ENCODE measurements at regions not wholly inside any gene's neighbourhood (a gene's known extent, or its start where the extent isn't known, plus 50 kb on each side); places are given as distances from the start of the nearest gene placed in this dataset.
"Not testable (repeated sequence)": the region's sequence is repeated elsewhere in the genome, so short reads cannot be mapped to it uniquely, and the experiment has no call there.

GRCh38 chr4:138805736-138806135 is 209.8 kb upstream of the NOCT start:
- Histone ChIP-seq H3K27me3 (ENCODE audit: control insufficient read depth, insufficient read depth, low read length) (no peaks in the 10 kb centered on the region), H3K9me3 (ENCODE audit: control insufficient read depth, low read length) (no peaks in the 10 kb centered on the region), H3K4me3 (ENCODE audit: low read length) (no peak overlapping the region), H3K9ac (ENCODE audit: low read length) (no peak overlapping the region), H3K36me3 (ENCODE audit: control insufficient read depth, insufficient read depth, low read length) (no peaks in the 10 kb centered on the region), H3K4me1 (ENCODE audit: control insufficient read depth, insufficient read depth, low read length) (no peaks in the 10 kb centered on the region)

GRCh38 chr4:138804711-138805110 is 210.9 kb upstream of the NOCT start:
- H3K36me3 ChIP-seq (ENCODE audit: control insufficient read depth, insufficient read depth, low read length): no peaks in the 10 kb centered on the region
- H3K4me1 ChIP-seq (ENCODE audit: control insufficient read depth, insufficient read depth, low read length): no peaks in the 10 kb centered on the region
- H3K9me3 ChIP-seq (ENCODE audit: control insufficient read depth, low read length): no peaks in the 10 kb centered on the region
- no peak overlapping the region for H3K9ac ChIP-seq (ENCODE audit: low read length)
- H3K27me3 ChIP-seq (ENCODE audit: control insufficient read depth, insufficient read depth, low read length): no peaks in the 10 kb centered on the region
- no peak overlapping the region for H3K4me3 ChIP-seq (ENCODE audit: low read length)

GRCh38 chr4:138803051-138803450 is 212.5 kb upstream of the NOCT start:
- Histone ChIP-seq H3K27me3 (ENCODE audit: control insufficient read depth, insufficient read depth, low read length) (no peaks in the 10 kb centered on the region), H3K9ac (ENCODE audit: low read length) (no peak overlapping the region), H3K9me3 (ENCODE audit: control insufficient read depth, low read length) (no peaks in the 10 kb centered on the region), H3K36me3 (ENCODE audit: control insufficient read depth, insufficient read depth, low read length) (no peaks in the 10 kb centered on the region), H3K4me3 (ENCODE audit: low read length) (no peak overlapping the region), H3K4me1 (ENCODE audit: control insufficient read depth, insufficient read depth, low read length) (no peaks in the 10 kb centered on the region)

- no peak overlapping the region for H3K9ac ChIP-seq (ENCODE audit: low read length)
- H3K36me3 ChIP-seq (ENCODE audit: control insufficient read depth, insufficient read depth, low read length): no peaks in the 10 kb centered on the region
- no peak overlapping the region for H3K4me3 ChIP-seq (ENCODE audit: low read length)
- no peaks in the 10 kb centered on the region for H3K9me3 ChIP-seq (ENCODE audit: control insufficient read depth, low read length)
- no peaks in the 10 kb centered on the region for H3K4me1 ChIP-seq (ENCODE audit: control insufficient read depth, insufficient read depth, low read length)
- H3K27me3 ChIP-seq (ENCODE audit: control insufficient read depth, insufficient read depth, low read length): no peaks in the 10 kb centered on the region
Measured at GRCh38 chr4:138802499-138802898, 213.1 kb upstream of the NOCT start.

- Histone ChIP-seq H3K4me3 (ENCODE audit: low read length) (no peak overlapping the region), H3K9ac (ENCODE audit: low read length) (no peak overlapping the region), H3K9me3 (ENCODE audit: control insufficient read depth, low read length) (no peaks in the 10 kb centered on the region), H3K27me3 (ENCODE audit: control insufficient read depth, insufficient read depth, low read length) (no peaks in the 10 kb centered on the region), H3K4me1 (ENCODE audit: control insufficient read depth, insufficient read depth, low read length) (no peaks in the 10 kb centered on the region), H3K36me3 (ENCODE audit: control insufficient read depth, insufficient read depth, low read length) (no peaks in the 10 kb centered on the region)
Measured at GRCh38 chr4:138800421-138800820, 215.2 kb upstream of the NOCT start.

GRCh38 chr4:138798404-138798803 is 217.2 kb upstream of the NOCT start:
- H3K27me3 ChIP-seq (ENCODE audit: control insufficient read depth, insufficient read depth, low read length): no peaks in the 10 kb centered on the region
- no peaks in the 10 kb centered on the region for H3K4me1 ChIP-seq (ENCODE audit: control insufficient read depth, insufficient read depth, low read length)
- H3K9ac ChIP-seq (ENCODE audit: low read length): no peak overlapping the region
- no peaks in the 10 kb centered on the region for H3K9me3 ChIP-seq (ENCODE audit: control insufficient read depth, low read length)
- H3K4me3 ChIP-seq (ENCODE audit: low read length): no peak overlapping the region
- no peaks in the 10 kb centered on the region for H3K36me3 ChIP-seq (ENCODE audit: control insufficient read depth, insufficient read depth, low read length)

- Histone ChIP-seq H3K9me3 (ENCODE audit: control insufficient read depth, low read length) (no peaks in the 10 kb centered on the region), H3K9ac (ENCODE audit: low read length) (no peak overlapping the region), H3K27me3 (ENCODE audit: control insufficient read depth, insufficient read depth, low read length) (no peaks in the 10 kb centered on the region), H3K4me3 (ENCODE audit: low read length) (no peak overlapping the region), H3K36me3 (ENCODE audit: control insufficient read depth, insufficient read depth, low read length) (no peaks in the 10 kb centered on the region), H3K4me1 (ENCODE audit: control insufficient read depth, insufficient read depth, low read length) (no peaks in the 10 kb centered on the region)
Measured at GRCh38 chr4:138797646-138798045, 217.9 kb upstream of the NOCT start.

- Histone ChIP-seq H3K4me3 (ENCODE audit: low read length) (no peak overlapping the region), H3K9me3 (ENCODE audit: control insufficient read depth, low read length) (no peaks in the 10 kb centered on the region)
Measured at GRCh38 chr4:138796761-138797160, 218.8 kb upstream of the NOCT start.

GRCh38 chr4:138790706-138791340 is 224.8 kb upstream of the NOCT start:
- Histone ChIP-seq H3K27me3 (ENCODE audit: control insufficient read depth, insufficient read depth, low read length) (no peaks in the 10 kb centered on the region), H3K9ac (ENCODE audit: low read length) (no peak overlapping the region), H3K4me3 (ENCODE audit: low read length) (no peak overlapping the region), H3K4me1 (ENCODE audit: control insufficient read depth, insufficient read depth, low read length) (no peaks in the 10 kb centered on the region), H3K9me3 (ENCODE audit: control insufficient read depth, low read length) (no peaks in the 10 kb centered on the region), H3K36me3 (ENCODE audit: control insufficient read depth, insufficient read depth, low read length) (no peaks in the 10 kb centered on the region)

More at GRCh38 chr4:138796761-138797160, 218.8 kb upstream of the NOCT start:
- Histone ChIP-seq H3K36me3 (ENCODE audit: control insufficient read depth, insufficient read depth, low read length) (no peaks in the 10 kb centered on the region), H3K4me1 (ENCODE audit: control insufficient read depth, insufficient read depth, low read length) (no peaks in the 10 kb centered on the region), H3K27me3 (ENCODE audit: control insufficient read depth, insufficient read depth, low read length) (no peaks in the 10 kb centered on the region), H3K9ac (ENCODE audit: low read length) (no peak overlapping the region)

GRCh38 chr4:138789796-138790195 is 225.8 kb upstream of the NOCT start:
- Histone ChIP-seq H3K9me3 (ENCODE audit: control insufficient read depth, low read length) (no peaks in the 10 kb centered on the region), H3K27me3 (ENCODE audit: control insufficient read depth, insufficient read depth, low read length) (no peaks in the 10 kb centered on the region), H3K4me3 (ENCODE audit: low read length) (no peak overlapping the region), H3K9ac (ENCODE audit: low read length) (no peak overlapping the region), H3K4me1 (ENCODE audit: control insufficient read depth, insufficient read depth, low read length) (no peaks in the 10 kb centered on the region), H3K36me3 (ENCODE audit: control insufficient read depth, insufficient read depth, low read length) (no peaks in the 10 kb centered on the region)

- H3K9ac ChIP-seq (ENCODE audit: low read length): no peak overlapping the region
- H3K9me3 ChIP-seq (ENCODE audit: control insufficient read depth, low read length): no peaks in the 10 kb centered on the region
- no peak overlapping the region for H3K4me3 ChIP-seq (ENCODE audit: low read length)
- no peaks in the 10 kb centered on the region for H3K4me1 ChIP-seq (ENCODE audit: control insufficient read depth, insufficient read depth, low read length)
- no peaks in the 10 kb centered on the region for H3K36me3 ChIP-seq (ENCODE audit: control insufficient read depth, insufficient read depth, low read length)
- H3K27me3 ChIP-seq (ENCODE audit: control insufficient read depth, insufficient read depth, low read length): no peaks in the 10 kb centered on the region
Measured at GRCh38 chr4:138788857-138789256, 226.7 kb upstream of the NOCT start.

GRCh38 chr4:138788267-138788790 is 227.3 kb upstream of the NOCT start:
- Histone ChIP-seq H3K9me3 (ENCODE audit: control insufficient read depth, low read length) (no peaks in the 10 kb centered on the region), H3K4me1 (ENCODE audit: control insufficient read depth, insufficient read depth, low read length) (no peaks in the 10 kb centered on the region), H3K36me3 (ENCODE audit: control insufficient read depth, insufficient read depth, low read length) (no peaks in the 10 kb centered on the region), H3K27me3 (ENCODE audit: control insufficient read depth, insufficient read depth, low read length) (no peaks in the 10 kb centered on the region), H3K4me3 (ENCODE audit: low read length) (no peak overlapping the region), H3K9ac (ENCODE audit: low read length) (no peak overlapping the region)

- not testable (repeated sequence) for H3K9me3 ChIP-seq (ENCODE audit: control insufficient read depth, low read length); H3K9ac ChIP-seq (ENCODE audit: low read length); H3K4me3 ChIP-seq (ENCODE audit: low read length); H3K4me1 ChIP-seq (ENCODE audit: control insufficient read depth, insufficient read depth, low read length); H3K36me3 ChIP-seq (ENCODE audit: control insufficient read depth, insufficient read depth, low read length); H3K27me3 ChIP-seq (ENCODE audit: control insufficient read depth, insufficient read depth, low read length)
Measured at GRCh38 chr4:138779761-138780160, 235.8 kb upstream of the NOCT start.
